Stimulated activated CD4-positive, alpha-beta T cell treated with anti-CD3 and anti-CD28 coated beads, Interleukin-4, amount 100 ng/mL, for 1 hour (primary cell): ENCODE measurements at regions not wholly inside any gene's neighbourhood (a gene's known extent, or its start where the extent isn't known, plus 50 kb on each side); places are given as distances from the start of the nearest gene placed in this dataset.
A peak's percentile ranks its signal among the peaks of the same experiment; 100 is the strongest.

Experiments used
- DNase-seq: peaks from one replicate; pipeline ENCODE4 v3.0.0-alpha.2; 2020

- no peak for DNase-seq
Measured at GRCh38 chrX:121102101-121102500, 54.7 kb downstream of the GLUD2 start.

GRCh38 chrX:121103381-121103780, 56.0 kb downstream of the GLUD2 start:
- no peak for DNase-seq

- no peak for DNase-seq
Measured at GRCh38 chrX:121106484-121107235, 59.2 kb downstream of the GLUD2 start.

GRCh38 chrX:121109986-121110385, 62.6 kb downstream of the GLUD2 start:
- no peak for DNase-seq

- DNase-seq, result no peak
Measured at GRCh38 chrX:121110536-121110935, 63.1 kb downstream of the GLUD2 start.

GRCh38 chrX:121114691-121115090, 67.3 kb downstream of the GLUD2 start:
- no peak for DNase-seq

- no peak for DNase-seq
Measured at GRCh38 chrX:121120690-121121605, 73.5 kb downstream of the GLUD2 start.

- DNase-seq, result no peak
Measured at GRCh38 chrX:121122332-121122731, 74.9 kb downstream of the GLUD2 start.

- DNase-seq, result no peak
Measured at GRCh38 chrX:121128925-121129877, 81.8 kb downstream of the GLUD2 start.

- no peak for DNase-seq
Measured at GRCh38 chrX:121132675-121133074, 85.3 kb downstream of the GLUD2 start.

- no peak for DNase-seq
Measured at GRCh38 chrX:121135488-121136207, 88.2 kb downstream of the GLUD2 start.

- DNase-seq, result no peak
Measured at GRCh38 chrX:121146059-121146628, 98.7 kb downstream of the GLUD2 start.

- DNase-seq, result no peak
Measured at GRCh38 chrX:121150217-121150616, 102.8 kb downstream of the GLUD2 start.

GRCh38 chrX:121151293-121151692, 103.9 kb downstream of the GLUD2 start:
- DNase-seq, result no peak

GRCh38 chrX:121154858-121155404, 107.5 kb downstream of the GLUD2 start:
- DNase-seq, result no peak

- DNase-seq, result no peak
Measured at GRCh38 chrX:121160987-121161386, 113.6 kb downstream of the GLUD2 start.

- peak; percentile 18 for DNase-seq
Measured at GRCh38 chrX:121161501-121161933, 114.1 kb downstream of the GLUD2 start.

GRCh38 chrX:121163443-121163842, 116.0 kb downstream of the GLUD2 start:
- no peak for DNase-seq

GRCh38 chrX:121165930-121166359, 118.5 kb downstream of the GLUD2 start:
- no peak for DNase-seq

- no peak for DNase-seq
Measured at GRCh38 chrX:121169099-121170035, 122.0 kb downstream of the GLUD2 start.
